Peyer's patch (tissue), 4 donors: ENCODE measurements at regions not wholly inside any gene's neighbourhood (a gene's known extent, or its start where the extent isn't known, plus 50 kb on each side); places are given as distances from the start of the nearest gene placed in this dataset.

ENCODE experiments used
- POLR2A ChIP-seq, 2 donors: fragments of 450-650 bp; IDR thresholded peaks; one replicate each; pipeline ENCODE4 v1.5.1; 2017; ENCODE audit warnings: antibody characterized with exemption in 2 of 2, mild to moderate bottlenecking in 2 of 2, moderate library complexity in 2 of 2
- TF ChIP-seq, protein P1 (sequence below), 6 experiments: fragments of 450-650 bp in 4 of 6; fragments of 200-600 bp in 2 of 6; sonication (generic) in 1 of 6; IDR thresholded peaks; one replicate each; pipeline ENCODE4 v1.5.1; 2017 to 2019; ENCODE audit warnings: antibody characterized with exemption in 6 of 6, mild to moderate bottlenecking in 3 of 6, moderate library complexity in 1 of 6

GRCh38 chr6:4554645-4555044, 221.6 kb upstream of the CDYL start:
- TF ChIP-seq, protein P1, sequence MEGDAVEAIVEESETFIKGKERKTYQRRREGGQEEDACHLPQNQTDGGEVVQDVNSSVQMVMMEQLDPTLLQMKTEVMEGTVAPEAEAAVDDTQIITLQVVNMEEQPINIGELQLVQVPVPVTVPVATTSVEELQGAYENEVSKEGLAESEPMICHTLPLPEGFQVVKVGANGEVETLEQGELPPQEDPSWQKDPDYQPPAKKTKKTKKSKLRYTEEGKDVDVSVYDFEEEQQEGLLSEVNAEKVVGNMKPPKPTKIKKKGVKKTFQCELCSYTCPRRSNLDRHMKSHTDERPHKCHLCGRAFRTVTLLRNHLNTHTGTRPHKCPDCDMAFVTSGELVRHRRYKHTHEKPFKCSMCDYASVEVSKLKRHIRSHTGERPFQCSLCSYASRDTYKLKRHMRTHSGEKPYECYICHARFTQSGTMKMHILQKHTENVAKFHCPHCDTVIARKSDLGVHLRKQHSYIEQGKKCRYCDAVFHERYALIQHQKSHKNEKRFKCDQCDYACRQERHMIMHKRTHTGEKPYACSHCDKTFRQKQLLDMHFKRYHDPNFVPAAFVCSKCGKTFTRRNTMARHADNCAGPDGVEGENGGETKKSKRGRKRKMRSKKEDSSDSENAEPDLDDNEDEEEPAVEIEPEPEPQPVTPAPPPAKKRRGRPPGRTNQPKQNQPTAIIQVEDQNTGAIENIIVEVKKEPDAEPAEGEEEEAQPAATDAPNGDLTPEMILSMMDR (IDR thresholded peaks at IDR 0.05) = no peak
- TF ChIP-seq POLR2A (IDR thresholded peaks at IDR 0.05) = no peak
